ENCODE measurements at regions not wholly inside any gene's neighbourhood (a gene's known extent, or its start where the extent isn't known, plus 50 kb on each side); places are given as distances from the start of the nearest gene placed in this dataset.

DNA sequence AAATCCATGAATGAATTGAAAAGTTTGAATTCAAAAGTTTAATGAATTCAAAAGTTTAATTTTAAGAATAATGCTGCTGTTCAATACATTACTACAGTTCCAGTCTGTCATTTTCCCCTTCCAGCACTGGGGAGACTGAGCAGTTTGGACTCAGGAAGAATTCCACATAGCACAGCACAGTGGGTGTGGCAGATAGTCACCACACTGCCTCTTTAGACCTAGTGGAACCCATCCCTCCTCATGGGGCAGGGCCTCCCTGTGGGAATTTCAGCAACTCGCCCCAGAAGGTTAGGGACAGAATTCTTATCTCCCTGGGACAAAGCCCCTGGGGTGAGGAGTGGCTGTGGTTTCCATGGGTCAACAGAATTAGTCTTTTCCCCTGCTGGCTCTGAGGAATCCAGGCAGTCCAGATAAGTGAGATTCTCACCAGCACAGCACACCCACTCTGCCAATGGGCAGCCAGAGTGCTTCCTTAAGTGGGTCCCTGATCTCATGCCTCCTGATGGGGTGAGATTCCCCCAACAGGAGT, 442.0 kb upstream of the SYT4 start:
- no peak for ATAC-seq (ENCODE audit: low FRiP score)
- WGBS, 2 donors: 29 to 32% methylated on average over 1 of the region's 1 CpG
- H3K4me1 ChIP-seq (ENCODE audit: control insufficient read depth in 1 of 2, insufficient read depth in 2 of 2, low read length in 2 of 2): no peaks in the 10 kb centered on the region

DNA sequence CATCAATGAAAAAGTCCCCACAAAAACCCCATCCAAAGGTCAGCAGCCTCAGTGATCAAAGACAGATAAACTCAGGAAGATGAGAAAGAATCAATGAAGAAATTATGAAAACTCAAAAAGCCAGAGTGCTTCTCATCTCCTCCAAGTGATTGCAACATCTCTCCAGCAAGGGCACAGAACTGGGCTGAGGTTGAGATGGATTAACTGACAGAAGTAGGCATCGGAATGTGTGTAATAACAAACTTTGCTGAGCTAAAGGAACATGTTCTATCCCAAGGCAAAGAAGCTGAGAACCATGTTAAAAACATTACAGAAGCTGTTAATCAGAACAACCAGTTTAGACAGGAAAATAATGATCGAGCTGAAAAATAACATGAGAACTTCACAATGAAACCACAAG, 442.8 kb upstream of the SYT4 start:
- Histone ChIP-seq H3K27ac (ENCODE audit: low read depth in 1 of 2, low read length in 2 of 2) (no peak overlapping the region), H3K9me3 (ENCODE audit: control insufficient read depth, low read length) (peaks cover 2% of the 10 kb centered on the region), H3K4me1 (ENCODE audit: control insufficient read depth in 1 of 2, insufficient read depth in 2 of 2, low read length in 2 of 2) (no peaks in the 10 kb centered on the region), H3K36me3 (ENCODE audit: control insufficient read depth in 1 of 2, insufficient read depth in 2 of 2, low read length in 1 of 2) (no peaks in the 10 kb centered on the region), H3K27me3 (ENCODE audit: control insufficient read depth in 1 of 2, insufficient read depth in 2 of 2, low read length in 1 of 2) (no peaks in the 10 kb centered on the region), H3K4me3 (ENCODE audit: low read length in 2 of 2) (no peak overlapping the region)
- 16 to 30% methylated on average over 2 of the region's 2 CpGs for WGBS, 2 donors
- DNase-seq: no peak
- intact Hi-C loops (cut with DNase I): no loop called here
- no peak for ATAC-seq (ENCODE audit: low FRiP score)

More for the DNA sequence above, 442.0 kb upstream of the SYT4 start:
- no peak for DNase-seq
- Histone ChIP-seq H3K9me3 (ENCODE audit: control insufficient read depth, low read length) (no peaks in the 10 kb centered on the region), H3K27ac (ENCODE audit: low read depth in 1 of 2, low read length in 2 of 2) (no peak overlapping the region), H3K36me3 (ENCODE audit: control insufficient read depth in 1 of 2, insufficient read depth in 2 of 2, low read length in 1 of 2) (no peaks in the 10 kb centered on the region), H3K27me3 (ENCODE audit: control insufficient read depth in 1 of 2, insufficient read depth in 2 of 2, low read length in 1 of 2) (no peaks in the 10 kb centered on the region), H3K4me3 (ENCODE audit: low read length in 2 of 2) (no peak overlapping the region)
- intact Hi-C loops (cut with DNase I): no loop called here

DNA sequence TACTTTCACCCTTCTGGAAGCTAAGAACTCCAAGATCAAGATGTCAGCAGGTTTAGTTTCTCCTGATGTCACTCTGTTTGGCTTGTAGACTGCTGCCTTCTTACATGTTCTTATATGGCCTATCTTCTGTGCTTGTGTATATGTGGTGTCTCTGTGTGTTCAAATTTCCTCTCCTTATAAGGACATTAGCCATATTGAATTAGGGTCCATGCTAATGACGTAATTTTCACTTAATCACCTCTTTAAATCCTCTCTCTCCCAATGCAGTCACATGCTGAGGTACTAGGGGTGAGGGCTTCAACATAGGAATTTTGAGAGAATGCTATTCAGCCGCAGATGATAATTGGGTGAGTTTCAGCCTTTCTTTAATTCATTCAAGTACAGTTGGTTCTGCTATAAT, 458.3 kb upstream of the SYT4 start:
- no peak overlapping the region for H3K4me3 ChIP-seq (ENCODE audit: low read length in 2 of 2)
- no peaks in the 10 kb centered on the region for H3K36me3 ChIP-seq (ENCODE audit: control insufficient read depth in 1 of 2, insufficient read depth in 2 of 2, low read length in 1 of 2)
- 63 to 64% methylated on average over 2 of the region's 2 CpGs for WGBS, 2 donors
- DNase-seq: no peak
- no peaks in the 10 kb centered on the region for H3K27me3 ChIP-seq (ENCODE audit: control insufficient read depth in 1 of 2, insufficient read depth in 2 of 2, low read length in 1 of 2)
- intact Hi-C loops (cut with DNase I): no loop called here
- H3K9me3 ChIP-seq (ENCODE audit: control insufficient read depth, low read length): no peaks in the 10 kb centered on the region
- no peaks in the 10 kb centered on the region for H3K4me1 ChIP-seq (ENCODE audit: control insufficient read depth in 1 of 2, insufficient read depth in 2 of 2, low read length in 2 of 2)
- no peak overlapping the region for H3K27ac ChIP-seq (ENCODE audit: low read depth in 1 of 2, low read length in 2 of 2)
- no peak for ATAC-seq (ENCODE audit: low FRiP score)

DNA sequence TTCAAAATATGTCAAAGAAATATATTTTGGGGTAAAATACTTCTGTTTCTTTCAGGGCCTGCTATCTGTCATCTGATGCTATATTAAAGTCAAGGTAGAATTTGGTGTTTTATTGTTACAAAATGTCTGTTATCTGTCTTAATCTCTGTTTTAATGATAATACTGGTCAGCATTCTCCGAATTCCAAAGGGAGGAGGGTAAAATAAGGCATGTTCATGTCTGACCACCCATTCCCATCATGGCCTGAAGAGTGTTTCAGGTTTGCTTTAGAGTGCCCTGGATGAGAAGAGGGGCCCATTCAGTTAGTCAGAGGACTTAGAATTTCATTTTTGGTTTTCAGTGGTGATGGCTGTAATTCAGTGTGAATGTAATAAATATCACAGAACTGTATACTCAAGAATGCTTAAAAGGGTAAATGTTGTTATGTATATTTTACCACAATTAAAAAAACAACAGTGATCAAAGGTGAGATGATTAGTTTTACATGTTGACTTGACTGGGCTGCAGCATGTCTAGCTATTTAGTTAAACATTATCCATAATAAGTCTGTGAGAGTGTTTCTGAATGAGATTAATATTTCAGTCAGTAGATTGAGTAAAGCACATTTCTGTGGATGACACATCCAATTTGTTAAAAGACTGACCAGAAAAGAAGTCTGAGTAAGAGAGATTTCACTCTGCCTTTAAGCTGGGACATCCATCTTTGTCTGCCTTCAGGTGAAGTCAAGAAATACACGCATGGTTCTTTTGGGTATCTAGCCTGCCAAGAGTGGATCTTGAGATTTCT, 467.9 kb upstream of the SYT4 start:
- H3K36me3 ChIP-seq (ENCODE audit: control insufficient read depth in 1 of 2, insufficient read depth in 2 of 2, low read length in 1 of 2): no peaks in the 10 kb centered on the region
- no peak for ATAC-seq (ENCODE audit: low FRiP score)
- no peaks in the 10 kb centered on the region for H3K27me3 ChIP-seq (ENCODE audit: control insufficient read depth in 1 of 2, insufficient read depth in 2 of 2, low read length in 1 of 2)
- DNase-seq: no peak
- WGBS, 2 donors: 75 to 82% methylated on average over 2 of the region's 2 CpGs
- no peak overlapping the region for H3K4me3 ChIP-seq (ENCODE audit: low read length in 2 of 2)
- no peak overlapping the region for H3K27ac ChIP-seq (ENCODE audit: low read depth in 1 of 2, low read length in 2 of 2)
- no peaks in the 10 kb centered on the region for H3K4me1 ChIP-seq (ENCODE audit: control insufficient read depth in 1 of 2, insufficient read depth in 2 of 2, low read length in 2 of 2)
- H3K9me3 ChIP-seq (ENCODE audit: control insufficient read depth, low read length): no peaks in the 10 kb centered on the region
- intact Hi-C loops (cut with DNase I): no loop called here

DNA sequence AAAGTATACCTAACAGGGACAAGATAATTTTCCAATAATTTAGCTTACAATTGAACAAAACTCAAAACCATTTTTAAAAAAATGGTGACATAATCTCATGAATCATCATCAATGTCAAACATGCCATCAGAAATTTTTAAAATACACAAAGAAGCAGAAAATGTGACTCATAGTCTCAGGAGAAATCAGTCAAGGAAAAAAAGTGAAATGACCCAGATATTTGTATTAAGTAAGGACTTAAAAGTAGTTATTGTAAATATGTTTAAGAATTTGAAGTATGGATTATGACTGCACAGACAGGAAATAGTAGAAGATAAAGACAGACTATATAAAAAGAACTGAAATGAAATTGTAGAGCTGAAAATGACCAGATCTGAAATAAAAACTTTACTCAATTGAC, 473.9 kb upstream of the SYT4 start:
- no peak overlapping the region for H3K4me3 ChIP-seq (ENCODE audit: low read length in 2 of 2)
- H3K27ac ChIP-seq (ENCODE audit: low read depth in 1 of 2, low read length in 2 of 2): no peak overlapping the region
- no peaks in the 10 kb centered on the region for H3K27me3 ChIP-seq (ENCODE audit: control insufficient read depth in 1 of 2, insufficient read depth in 2 of 2, low read length in 1 of 2)
- no peak for DNase-seq
- H3K4me1 ChIP-seq (ENCODE audit: control insufficient read depth in 1 of 2, insufficient read depth in 2 of 2, low read length in 2 of 2): no peaks in the 10 kb centered on the region
- H3K36me3 ChIP-seq (ENCODE audit: control insufficient read depth in 1 of 2, insufficient read depth in 2 of 2, low read length in 1 of 2): no peaks in the 10 kb centered on the region
- H3K9me3 ChIP-seq (ENCODE audit: control insufficient read depth, low read length): peaks cover 2% of the 10 kb centered on the region
- intact Hi-C loops (cut with DNase I): no loop called here
- ATAC-seq (ENCODE audit: low FRiP score): no peak

DNA sequence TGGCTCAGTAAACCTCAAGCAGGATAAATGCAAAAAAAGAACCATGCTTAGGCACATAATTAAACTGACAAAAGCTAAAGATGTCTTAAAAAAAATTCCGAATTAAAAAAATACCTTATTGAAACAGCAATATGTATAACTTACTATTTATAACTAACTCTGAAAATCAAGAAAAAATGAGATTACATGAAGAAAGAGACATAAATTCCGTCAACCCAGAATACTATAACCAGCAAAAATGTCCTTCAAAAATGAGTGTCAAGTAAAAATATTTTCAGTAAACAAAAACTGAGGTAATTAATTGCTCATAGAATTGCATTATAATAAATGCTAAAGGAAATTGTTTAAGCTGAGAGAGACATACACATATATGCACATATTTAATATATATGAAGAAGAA, 474.5 kb upstream of the SYT4 start:
- Histone ChIP-seq H3K36me3 (ENCODE audit: control insufficient read depth in 1 of 2, insufficient read depth in 2 of 2, low read length in 1 of 2) (no peaks in the 10 kb centered on the region), H3K4me1 (ENCODE audit: control insufficient read depth in 1 of 2, insufficient read depth in 2 of 2, low read length in 2 of 2) (no peaks in the 10 kb centered on the region), H3K4me3 (ENCODE audit: low read length in 2 of 2) (no peak overlapping the region), H3K27me3 (ENCODE audit: control insufficient read depth in 1 of 2, insufficient read depth in 2 of 2, low read length in 1 of 2) (no peaks in the 10 kb centered on the region), H3K27ac (ENCODE audit: low read depth in 1 of 2, low read length in 2 of 2) (no peak overlapping the region), H3K9me3 (ENCODE audit: control insufficient read depth, low read length) (peaks cover 2% of the 10 kb centered on the region)
- 55 to 78% methylated on average over 2 of the region's 2 CpGs for WGBS, 2 donors
- intact Hi-C loops (cut with DNase I): no loop called here
- ATAC-seq (ENCODE audit: low FRiP score) (no peak), DNase-seq (no peak)

DNA sequence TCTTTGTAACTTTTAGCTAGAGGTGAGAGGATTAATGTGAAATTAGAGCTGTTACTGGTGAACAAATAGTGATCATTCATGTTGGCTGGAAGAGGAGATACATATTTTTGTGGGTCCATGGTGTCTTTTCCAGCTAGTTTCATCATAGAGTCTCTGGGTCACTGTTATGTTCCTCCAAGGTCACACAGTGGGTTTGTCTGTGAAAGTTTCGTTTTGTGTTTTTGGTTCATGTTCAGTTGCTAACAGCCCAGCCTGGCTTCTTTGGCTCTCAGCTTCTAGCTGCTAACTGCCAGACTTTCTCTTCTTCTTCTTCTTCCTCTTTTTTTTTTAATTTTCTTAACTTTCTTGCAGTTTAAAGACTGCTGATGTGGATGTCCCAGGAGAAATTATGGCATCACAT, 480.0 kb upstream of the SYT4 start:
- DNase-seq: no peak
- Histone ChIP-seq H3K4me1 (ENCODE audit: control insufficient read depth in 1 of 2, insufficient read depth in 2 of 2, low read length in 2 of 2) (no peaks in the 10 kb centered on the region), H3K27me3 (ENCODE audit: control insufficient read depth in 1 of 2, insufficient read depth in 2 of 2, low read length in 1 of 2) (no peaks in the 10 kb centered on the region), H3K27ac (ENCODE audit: low read depth in 1 of 2, low read length in 2 of 2) (no peak overlapping the region), H3K9me3 (ENCODE audit: control insufficient read depth, low read length) (peaks cover 2% of the 10 kb centered on the region), H3K4me3 (ENCODE audit: low read length in 2 of 2) (no peak overlapping the region), H3K36me3 (ENCODE audit: control insufficient read depth in 1 of 2, insufficient read depth in 2 of 2, low read length in 1 of 2) (no peaks in the 10 kb centered on the region)
- 29 to 38% methylated on average over 1 of the region's 1 CpG for WGBS, 2 donors
- intact Hi-C loops (cut with DNase I): no loop called here
- no peak for ATAC-seq (ENCODE audit: low FRiP score)

DNA sequence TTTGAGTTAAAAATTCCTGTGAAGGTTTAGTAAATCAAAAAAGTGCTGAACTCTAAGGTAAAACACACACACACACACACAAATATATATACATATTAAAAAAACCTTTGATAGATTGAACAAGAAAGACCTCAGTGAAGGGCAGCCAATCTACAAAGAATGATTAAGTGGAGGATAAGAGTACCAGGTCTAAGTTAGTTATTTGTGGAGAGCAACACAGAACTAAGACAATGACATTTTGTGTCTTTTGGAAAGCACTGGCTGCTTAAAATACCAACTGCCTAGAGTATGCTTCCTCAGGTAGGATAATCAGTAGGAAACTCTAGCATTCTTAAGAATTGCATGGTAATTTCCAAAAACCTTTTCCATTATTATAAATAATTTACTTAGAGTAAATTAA, 481.4 kb upstream of the SYT4 start:
- ATAC-seq (ENCODE audit: low FRiP score) (no peak), DNase-seq (no peak)
- intact Hi-C loops (cut with DNase I): no loop called here
- no peak overlapping the region for H3K27ac ChIP-seq (ENCODE audit: low read depth in 1 of 2, low read length in 2 of 2)
- peaks cover 2% of the 10 kb centered on the region for H3K9me3 ChIP-seq (ENCODE audit: control insufficient read depth, low read length)
- no peaks in the 10 kb centered on the region for H3K36me3 ChIP-seq (ENCODE audit: control insufficient read depth in 1 of 2, insufficient read depth in 2 of 2, low read length in 1 of 2)
- H3K27me3 ChIP-seq (ENCODE audit: control insufficient read depth in 1 of 2, insufficient read depth in 2 of 2, low read length in 1 of 2): no peaks in the 10 kb centered on the region
- no peaks in the 10 kb centered on the region for H3K4me1 ChIP-seq (ENCODE audit: control insufficient read depth in 1 of 2, insufficient read depth in 2 of 2, low read length in 2 of 2)
- H3K4me3 ChIP-seq (ENCODE audit: low read length in 2 of 2): no peak overlapping the region

DNA sequence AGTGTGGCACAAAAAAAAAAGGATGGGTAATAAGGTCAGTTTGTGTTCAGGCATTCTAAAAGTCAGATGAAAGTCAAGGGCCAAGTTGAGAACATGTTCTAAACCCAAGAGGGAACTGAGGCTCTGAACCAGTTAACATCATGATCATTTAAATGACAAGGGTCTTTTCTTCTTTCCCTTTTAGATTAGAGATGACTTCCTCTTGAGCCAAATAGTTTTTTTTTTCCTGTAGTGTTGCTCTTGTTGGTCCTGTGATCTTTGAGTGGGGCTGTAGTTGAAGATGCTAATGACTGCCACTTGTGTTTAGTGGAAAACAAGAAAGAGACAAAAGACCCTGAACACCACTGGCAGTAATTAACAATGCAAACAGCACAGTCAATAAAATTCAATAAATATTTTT, 482.7 kb upstream of the SYT4 start:
- no peaks in the 10 kb centered on the region for H3K9me3 ChIP-seq (ENCODE audit: control insufficient read depth, low read length)
- ATAC-seq (ENCODE audit: low FRiP score) (no peak), DNase-seq (no peak)
- H3K4me3 ChIP-seq (ENCODE audit: low read length in 2 of 2): no peak overlapping the region
- no peaks in the 10 kb centered on the region for H3K4me1 ChIP-seq (ENCODE audit: control insufficient read depth in 1 of 2, insufficient read depth in 2 of 2, low read length in 2 of 2)
- no peaks in the 10 kb centered on the region for H3K36me3 ChIP-seq (ENCODE audit: control insufficient read depth in 1 of 2, insufficient read depth in 2 of 2, low read length in 1 of 2)
- no peaks in the 10 kb centered on the region for H3K27me3 ChIP-seq (ENCODE audit: control insufficient read depth in 1 of 2, insufficient read depth in 2 of 2, low read length in 1 of 2)
- H3K27ac ChIP-seq (ENCODE audit: low read depth in 1 of 2, low read length in 2 of 2): no peak overlapping the region
- intact Hi-C loops (cut with DNase I): no loop called here

Measured in aorta (tissue), 5 donors.